ENCODE measurements at regions not wholly inside any gene's neighbourhood (a gene's known extent, or its start where the extent isn't known, plus 50 kb on each side); places are given as distances from the start of the nearest gene placed in this dataset.

DNA sequence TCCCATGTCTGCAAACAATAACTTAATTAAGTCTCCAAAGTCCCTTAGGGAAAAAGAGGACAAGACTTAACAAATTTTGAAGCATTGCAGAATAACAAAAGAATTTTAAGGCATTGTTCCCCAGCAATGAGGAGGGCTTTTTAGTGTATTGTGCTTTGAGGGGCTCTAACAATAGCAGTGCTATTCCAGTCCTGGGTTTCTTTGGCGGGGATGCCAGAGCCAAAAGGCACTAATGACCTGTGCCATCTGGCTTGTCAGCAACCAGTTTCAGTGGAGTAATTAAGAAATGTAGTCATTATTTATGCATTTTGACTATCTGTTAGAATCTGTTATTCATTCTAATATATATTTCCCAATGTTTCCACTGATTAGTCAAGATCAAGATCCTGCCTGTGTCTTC is 575.4 kb downstream of the SPRY1 start:
- no peak for TF ChIP-seq CTCF (IDR thresholded peaks at IDR 0.05)
- TF ChIP-seq POLR2A (IDR thresholded peaks at IDR 0.05), result no peak
- no peak for TF ChIP-seq EP300 (IDR thresholded peaks at IDR 0.05)

Data from suprapubic skin (tissue), 3 donors.